Frontal cortex (tissue), 3 donors: ENCODE measurements at regions not wholly inside any gene's neighbourhood (a gene's known extent, or its start where the extent isn't known, plus 50 kb on each side); places are given as distances from the start of the nearest gene placed in this dataset.

Source experiments
- DNase-seq, 2 donors: peaks; one replicate each; pipeline ENCODE4 v3.0.0; 2012; ENCODE audit warnings: low spot score in 2 of 2
- FAIRE-seq: peaks from 2 replicates; lab custom pipeline; 2012; peaks lifted over from hg19 to GRCh38; lab: Jason Lieb, UNC
- donor health status: control.
- donor health status: control.
- donor health status: control.

DNA sequence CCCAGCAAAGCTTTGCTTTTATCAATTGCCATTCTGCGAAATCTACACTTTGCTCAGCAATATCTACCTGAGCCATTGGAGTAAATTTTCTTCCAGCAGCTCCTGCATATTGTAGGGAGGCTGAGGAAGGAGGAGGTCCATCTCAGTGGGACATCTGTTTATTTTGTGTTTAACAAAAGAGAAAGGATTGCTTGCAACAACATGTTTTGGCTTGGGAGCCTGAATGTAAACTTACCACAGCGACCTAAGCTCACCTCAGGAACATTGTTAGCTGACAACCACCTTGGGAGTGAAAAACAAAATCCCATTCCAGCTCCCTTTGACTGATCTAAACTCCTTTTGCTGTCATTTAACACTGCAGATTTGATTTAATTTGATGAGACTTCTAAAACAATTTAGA is 356.1 kb downstream of the SS18 start:
- FAIRE-seq, result no peak
- no peak for DNase-seq

DNA sequence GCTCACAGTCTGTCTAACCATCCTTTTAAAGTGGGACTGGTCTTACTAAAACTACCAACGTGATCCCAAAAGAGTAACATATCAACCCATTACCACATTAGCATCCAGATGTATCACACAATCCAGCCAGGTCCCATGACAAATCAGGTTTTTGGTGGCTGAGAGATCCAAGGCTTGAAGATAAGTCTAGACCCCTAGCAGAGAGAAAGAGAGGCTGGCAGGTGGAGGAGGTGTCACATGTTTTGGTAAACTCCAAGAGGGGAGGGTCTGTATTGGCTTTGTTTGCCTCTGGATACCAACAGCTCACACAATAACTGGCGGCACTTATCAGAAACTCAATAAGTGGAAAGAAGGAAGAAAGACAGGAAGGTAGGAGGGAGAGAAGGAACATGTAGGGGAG is 357.6 kb downstream of the SS18 start:
- DNase-seq (no peak), FAIRE-seq (no peak)

DNA sequence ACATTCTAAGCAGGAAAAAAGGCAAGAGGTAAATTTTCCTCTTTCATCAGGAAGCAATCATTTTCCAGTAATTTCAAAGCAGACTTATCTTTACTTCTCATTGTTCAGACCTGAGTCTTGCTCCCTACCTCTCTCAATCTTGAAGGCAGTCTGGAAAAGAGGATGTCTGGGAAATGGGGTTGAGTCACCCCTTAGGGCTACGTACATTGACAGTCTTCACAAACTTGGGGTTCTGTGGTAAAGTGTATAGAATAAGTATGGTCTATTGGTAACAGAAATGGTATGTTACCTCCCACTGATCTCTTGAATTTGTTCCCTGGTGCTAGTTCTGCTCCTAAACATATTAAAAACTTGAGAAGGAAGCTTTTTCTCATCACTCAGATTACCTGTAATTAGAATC is 361.3 kb downstream of the SS18 start:
- DNase-seq (no peak), FAIRE-seq (no peak)

DNA sequence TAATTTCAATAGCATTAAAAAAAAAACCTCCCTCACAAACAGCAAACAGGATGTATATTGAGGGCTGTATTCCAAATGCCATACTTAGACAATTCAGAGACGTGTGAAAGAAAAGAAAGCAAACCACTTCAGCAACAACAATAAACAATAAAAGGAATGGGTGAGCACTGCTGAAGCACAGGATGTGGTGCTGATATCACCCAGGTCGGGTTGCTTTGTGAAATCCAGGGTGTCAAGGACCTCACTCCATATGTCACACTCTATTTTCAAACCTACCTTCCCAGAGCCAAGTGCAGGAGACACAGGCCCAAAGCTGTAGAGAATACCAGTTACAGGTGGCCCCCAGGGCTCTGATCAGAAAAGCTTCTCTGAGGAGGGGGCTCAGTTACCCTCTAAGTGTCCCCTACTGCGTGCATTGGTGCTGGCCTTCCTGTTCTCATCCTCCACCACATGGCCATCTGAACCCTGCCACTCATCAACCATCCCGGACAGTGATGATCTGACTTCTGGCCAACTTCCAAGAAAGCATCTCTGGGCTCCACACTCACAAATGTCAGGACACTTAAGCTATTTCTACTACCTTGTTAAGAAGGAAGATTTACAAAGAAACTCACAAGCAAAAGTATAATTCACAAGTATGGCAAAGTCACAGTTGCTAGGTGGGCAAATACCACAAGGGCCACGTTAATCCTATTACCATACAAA is 363.0 kb downstream of the SS18 start:
- FAIRE-seq (no peak), DNase-seq (no peak)

DNA sequence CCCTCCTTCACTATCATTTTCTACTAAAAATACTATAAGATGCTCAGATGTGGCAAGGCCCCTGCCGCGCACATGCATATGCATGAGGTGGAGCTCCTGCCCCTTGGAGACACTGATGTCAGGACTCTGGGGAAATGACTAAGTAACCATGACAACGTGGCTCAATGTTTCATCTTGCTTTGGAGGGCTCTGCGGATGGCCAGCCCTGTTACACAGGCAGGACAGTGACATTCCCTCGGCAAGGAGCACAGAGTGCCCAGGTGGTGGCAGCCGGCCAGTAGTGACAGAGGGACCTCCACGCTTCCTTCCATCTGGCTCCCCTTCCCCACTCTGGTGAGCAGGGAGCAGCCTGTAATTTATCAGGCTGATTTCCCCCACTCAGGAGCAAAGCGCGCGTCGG is 364.1 kb downstream of the SS18 start:
- FAIRE-seq (no peak), DNase-seq (no peak)

DNA sequence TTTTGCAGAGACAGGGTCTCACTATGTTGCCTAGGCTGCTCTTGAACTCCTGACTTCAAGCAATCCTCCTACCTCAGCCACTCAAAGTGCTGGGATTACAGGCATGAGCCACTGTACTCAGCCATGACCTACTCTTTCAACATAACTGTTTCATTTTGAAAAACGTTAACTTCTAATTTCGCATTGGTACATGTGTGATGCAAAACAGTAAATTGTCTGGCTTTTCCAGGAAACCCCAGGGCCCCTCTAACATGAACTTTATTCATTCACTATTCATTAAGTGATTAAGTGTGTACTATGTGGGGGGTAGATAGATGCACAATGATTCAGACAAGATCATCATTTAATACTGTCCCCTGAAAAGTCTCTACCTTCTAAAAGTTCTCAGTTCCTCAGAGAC is 364.9 kb downstream of the SS18 start:
- FAIRE-seq, result no peak
- no peak for DNase-seq

DNA sequence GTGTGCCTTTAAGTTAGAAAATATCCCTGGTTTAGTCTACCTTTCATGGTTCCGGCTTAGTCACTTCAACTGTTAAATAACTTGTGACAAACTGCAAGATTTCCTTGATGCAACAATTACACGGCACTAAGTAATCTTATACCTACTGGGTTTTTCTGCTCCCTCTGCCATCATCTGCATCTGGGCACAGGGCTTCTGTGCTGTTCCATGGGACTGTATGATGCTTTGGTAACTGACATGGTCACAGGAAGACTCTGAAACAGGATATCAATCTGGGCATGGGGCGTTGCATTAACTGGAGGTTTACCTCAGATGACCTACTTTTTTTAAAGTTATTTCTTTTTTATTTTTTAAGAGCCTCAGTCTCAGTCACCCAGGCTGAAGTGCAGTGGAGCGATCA is 365.4 kb downstream of the SS18 start:
- FAIRE-seq (no peak), DNase-seq (no peak)

DNA sequence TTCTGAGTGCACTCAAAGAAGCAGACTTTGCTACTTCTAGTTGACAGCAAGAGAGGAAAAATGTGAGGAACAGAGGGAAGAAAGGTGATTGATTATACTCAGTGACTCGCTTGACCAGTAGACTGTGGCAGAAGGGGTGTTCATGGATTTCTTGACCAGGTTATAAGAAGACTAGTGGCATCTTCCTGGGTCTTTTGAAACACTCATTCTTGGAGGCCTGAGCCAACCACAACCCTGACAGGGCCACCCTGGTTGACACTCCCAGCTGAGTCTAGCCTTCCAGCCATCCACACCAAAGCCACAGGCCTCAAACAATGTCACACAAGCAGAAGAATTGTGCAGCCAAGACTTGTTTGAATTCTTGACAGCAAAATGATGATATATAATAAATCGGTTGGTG is 366.3 kb downstream of the SS18 start:
- FAIRE-seq, result no peak

DNA sequence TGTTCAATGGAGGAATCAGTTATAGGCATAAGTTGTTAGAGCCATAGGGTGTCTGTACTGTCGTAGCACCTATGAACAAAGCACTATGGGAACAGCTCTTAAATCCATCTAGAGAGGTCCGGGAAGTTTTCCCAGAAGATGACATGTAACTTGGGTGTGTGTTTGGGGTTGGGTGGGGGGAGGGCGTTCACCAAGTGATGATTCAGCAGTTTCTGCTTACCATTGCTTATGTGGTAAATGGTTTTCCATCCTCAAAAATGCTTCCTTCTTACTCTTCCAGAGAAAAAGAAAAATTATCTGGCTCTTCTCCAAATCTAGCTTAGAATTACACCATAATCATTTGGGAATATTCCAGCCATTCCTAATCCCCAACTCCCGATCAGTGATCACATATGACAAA is 361.1 kb upstream of the ZNF521 start:
- DNase-seq, result no peak
- no peak for FAIRE-seq

More for the DNA sequence above, 366.3 kb downstream of the SS18 start:
- DNase-seq, result no peak

DNA sequence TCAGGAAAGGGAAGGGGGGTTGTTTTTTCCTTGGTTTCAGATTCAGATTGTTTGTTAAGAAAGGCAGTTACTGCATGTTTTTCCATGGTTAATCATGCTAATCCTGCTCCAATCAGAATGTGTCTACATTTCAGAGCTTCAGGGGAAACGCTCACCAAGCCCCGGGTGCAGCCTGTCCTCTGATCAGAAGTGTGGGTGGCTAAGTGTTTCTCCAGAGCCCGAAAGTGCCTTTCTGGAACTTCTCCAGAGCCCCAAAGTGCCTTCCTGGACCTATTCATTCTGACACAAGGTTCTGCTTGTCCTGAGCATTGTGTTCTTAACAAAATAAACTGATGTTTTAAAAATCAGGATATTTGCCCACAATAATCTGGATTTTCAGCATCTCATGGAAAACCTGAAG is 359.0 kb upstream of the ZNF521 start:
- DNase-seq (no peak), FAIRE-seq (no peak)

DNA sequence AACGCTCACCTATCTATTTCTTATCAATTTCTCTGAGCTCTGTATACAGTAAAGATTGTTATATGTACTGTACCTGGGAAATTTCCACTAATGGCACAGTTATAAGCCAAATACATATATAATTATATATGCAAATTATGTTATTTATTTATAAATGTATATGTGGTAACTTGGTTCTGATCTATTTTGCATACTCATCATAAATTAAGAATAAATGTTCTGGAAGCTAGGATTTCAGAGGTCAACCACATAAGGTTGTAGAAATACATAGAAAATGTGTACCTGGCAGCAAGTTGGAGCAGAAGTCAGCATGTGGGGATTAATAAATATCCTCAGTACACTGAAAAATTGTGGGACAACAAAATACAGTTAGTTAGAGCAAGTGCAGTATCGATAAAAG is 353.7 kb upstream of the ZNF521 start:
- FAIRE-seq (no peak), DNase-seq (no peak)

DNA sequence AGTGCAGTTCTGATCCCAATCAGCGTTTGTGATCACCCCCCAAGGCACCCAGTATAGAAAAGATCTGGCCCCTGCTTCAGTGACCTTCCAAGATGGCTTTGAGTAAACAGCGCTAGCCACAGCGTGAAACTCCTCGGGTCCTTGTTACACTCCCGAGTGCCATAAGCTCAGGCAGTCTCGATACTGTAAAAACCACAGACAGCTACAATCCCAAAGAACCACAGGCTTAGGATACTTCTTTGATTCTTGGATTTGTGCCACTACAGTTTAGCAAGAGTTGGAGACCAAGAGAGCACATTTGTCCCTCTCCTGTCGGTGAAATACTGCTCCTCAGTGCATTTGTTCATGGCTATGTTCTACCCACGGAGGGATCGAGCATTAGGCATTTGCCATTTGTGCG is 352.5 kb upstream of the ZNF521 start:
- no peak for FAIRE-seq

DNA sequence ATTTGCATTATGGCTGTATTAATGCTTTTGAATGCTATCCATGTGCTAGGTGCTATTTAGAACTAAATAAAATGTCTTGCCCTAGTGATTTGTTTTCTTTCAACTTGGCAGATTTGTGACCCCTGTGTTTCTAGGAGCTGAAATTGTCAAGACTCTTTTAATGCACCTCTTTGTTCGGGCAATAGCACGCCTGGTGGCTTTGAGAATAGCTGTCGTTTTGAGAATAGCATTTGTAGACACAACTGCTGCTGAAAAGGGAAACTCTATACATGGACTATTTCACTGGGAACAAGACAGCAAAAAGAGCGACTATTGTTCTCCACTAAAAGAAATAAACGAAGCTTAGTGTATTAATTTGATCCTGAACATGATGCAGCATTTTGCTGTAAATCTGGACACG is 352.1 kb upstream of the ZNF521 start:
- FAIRE-seq, result no peak
- DNase-seq, result no peak

More for the DNA sequence above, 352.5 kb upstream of the ZNF521 start:
- DNase-seq, result no peak

DNA sequence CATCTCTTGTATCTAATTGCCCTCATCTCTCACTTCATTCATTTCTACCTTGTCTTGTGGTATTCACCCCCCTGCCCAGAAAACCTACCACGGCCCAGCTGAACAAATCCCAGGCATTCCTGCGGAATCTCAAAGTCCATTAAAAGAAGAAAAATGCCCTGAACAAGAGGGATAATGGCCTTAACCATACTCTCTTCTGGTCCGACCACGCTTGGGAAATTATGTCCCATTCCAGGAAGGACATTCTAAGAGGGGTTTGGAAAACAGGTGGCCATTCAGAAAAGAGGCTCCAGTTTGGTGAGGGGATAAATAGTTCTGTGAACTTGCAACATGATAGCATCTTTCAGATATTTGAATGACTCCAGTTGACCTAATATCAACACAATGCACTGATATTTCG is 349.9 kb upstream of the ZNF521 start:
- FAIRE-seq, result no peak

DNA sequence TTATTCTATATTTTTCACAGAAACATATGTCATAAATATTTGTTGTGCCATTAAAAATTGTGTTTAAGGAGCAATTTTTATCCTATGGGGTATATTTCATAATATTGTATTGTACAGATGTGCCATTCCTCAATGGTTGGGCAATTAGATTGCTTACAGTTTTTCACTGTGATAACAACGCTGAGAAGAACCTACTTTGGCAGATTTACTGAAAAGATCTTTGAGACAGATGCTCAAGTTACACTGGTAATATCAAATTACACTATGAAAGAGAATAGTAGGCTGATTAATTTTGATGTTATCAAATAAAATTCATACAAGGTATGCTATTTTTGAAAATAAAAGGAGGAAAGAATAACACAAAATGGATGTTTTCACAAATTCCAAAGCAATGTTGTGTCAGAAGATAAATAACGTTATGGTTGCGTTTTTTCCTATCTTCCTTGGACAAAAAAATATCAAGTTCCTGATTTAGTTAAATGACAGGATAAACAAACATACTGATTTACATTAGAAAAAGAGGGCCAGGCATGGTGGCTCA is 335.1 kb upstream of the ZNF521 start:
- FAIRE-seq (no peak), DNase-seq (no peak)

More for the DNA sequence above, 349.9 kb upstream of the ZNF521 start:
- no peak for DNase-seq

DNA sequence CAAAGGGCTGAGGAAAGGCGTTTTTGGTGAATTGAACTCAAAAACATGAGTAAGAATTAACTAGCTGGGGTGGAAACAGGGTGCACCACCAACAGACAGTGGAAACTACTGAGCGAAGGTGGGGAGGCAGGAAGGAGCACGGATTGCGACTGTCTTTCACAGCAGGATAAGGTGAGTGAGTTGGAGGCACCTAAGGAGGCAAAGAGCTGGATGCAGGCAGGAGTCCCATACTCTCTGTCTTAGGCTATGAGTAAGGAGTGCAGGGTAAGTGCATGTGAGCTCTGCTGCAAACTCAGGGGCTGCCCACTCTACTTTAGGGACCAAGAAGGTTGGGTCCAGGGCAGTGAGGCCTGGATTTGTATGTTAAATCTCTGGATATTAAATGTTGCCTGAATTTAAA is 333.1 kb upstream of the ZNF521 start:
- FAIRE-seq, result no peak

DNA sequence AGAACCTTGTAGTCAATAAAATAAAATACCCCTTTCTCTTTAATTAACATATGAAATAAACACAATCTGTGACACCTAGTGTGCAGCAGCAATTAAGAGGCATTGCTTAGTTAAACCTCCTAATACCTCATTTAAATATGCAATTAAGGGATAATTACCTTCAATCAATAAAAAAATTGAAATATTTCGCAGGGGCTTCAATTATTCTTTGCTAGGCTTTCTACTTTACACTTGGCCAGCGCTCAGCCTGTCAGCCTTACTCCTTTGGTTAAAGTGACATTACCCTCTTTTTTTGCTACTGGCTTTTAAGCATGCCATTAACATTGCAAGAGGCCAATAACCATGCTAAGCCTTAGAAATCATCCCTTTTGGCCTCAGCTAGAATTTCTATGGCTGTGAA is 327.5 kb upstream of the ZNF521 start:
- no peak for FAIRE-seq
- DNase-seq, result no peak

More for the DNA sequence above, 333.1 kb upstream of the ZNF521 start:
- no peak for DNase-seq

DNA sequence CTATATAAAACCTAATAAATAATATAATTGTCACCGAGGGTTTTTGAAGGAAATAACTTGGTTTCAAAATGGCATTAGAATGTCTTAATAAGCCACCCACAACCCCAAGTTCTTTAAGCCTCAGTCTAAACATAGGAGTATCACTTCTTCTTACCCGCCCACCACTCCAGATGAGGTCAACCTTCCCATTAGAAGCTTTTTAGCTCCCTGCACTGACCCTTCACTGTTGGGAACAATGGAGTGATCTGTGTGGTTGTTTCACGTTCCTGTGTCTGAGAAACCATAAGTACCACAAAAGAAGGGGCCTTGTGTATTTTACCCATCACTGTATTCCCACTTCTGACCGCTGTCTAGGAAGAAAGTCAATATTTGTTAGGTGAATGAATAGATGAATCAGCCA is 326.3 kb upstream of the ZNF521 start:
- FAIRE-seq, result no peak

DNA sequence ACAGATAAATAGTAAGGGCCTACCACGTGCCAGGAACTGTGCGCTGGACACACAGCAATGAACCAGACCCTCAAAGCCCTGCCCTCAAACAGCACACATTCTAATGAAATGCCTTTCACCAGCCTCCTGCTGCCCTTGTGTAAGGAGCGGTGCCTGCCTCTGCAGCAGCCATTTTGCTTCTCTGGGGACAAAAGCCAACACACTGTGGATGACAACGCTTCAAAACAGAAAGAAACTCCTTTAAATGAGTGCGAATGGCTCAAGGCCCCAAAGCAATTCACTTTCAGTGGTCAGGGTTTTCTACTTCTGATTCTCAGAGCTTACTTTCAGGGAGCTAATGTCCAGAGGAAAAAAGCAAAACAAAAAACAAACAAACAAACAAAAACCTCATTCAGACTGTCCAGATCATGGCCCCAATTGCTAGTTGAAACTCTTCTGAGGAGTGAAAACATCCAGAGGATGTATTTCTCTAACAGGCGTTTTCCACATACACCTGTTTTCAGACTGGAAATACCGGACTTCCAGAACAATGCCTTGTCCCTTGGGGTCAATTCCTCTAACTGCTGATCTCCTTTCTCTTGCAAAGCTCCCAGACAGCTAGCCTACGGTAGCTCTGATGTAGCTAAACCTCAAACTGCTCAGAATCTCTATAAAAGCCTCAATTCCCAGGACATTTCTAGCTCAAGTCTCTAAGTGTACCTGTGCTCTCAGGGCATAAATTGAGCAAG is 323.3 kb upstream of the ZNF521 start:
- DNase-seq, result no peak
- FAIRE-seq, result no peak

More for the DNA sequence above, 326.3 kb upstream of the ZNF521 start:
- DNase-seq, result no peak

DNA sequence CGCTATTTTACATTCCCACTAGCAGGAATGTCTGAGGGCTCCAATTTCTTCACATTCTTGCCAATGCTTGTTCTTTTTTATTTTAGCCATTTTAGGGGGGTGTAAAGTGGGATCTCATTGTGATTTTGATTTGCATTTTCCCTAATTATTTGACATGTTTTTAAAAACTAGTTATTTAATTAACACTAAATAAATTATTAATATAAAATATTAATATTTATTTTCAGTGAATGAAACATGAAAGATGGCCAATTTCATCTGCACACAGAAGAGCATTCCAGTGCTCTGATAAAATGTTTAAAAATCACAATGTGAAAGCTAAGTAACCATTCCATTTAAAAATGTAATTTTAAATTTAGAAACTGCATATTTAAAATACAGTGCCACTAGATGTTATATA is 322.2 kb upstream of the ZNF521 start:
- DNase-seq (no peak), FAIRE-seq (no peak)

DNA sequence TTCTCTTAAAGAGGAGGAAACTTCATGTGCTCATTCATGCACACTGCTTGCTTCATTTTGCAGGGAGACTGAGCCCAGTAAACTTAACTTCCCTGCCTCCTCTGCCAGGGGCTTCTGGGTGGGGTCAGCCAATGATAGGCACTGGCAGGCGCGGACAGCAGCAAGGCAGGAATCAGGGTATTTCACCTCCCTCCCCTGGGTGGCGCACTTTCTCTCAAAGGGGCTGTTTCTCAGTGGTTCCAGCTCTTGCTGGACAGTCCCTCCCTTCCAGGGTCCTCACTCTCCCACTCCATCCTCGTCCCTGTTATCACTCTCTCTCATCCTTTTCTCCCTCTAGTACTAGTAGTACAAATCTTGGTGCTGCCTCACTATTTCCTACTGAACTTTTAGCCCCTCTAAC is 320.5 kb upstream of the ZNF521 start:
- FAIRE-seq (no peak), DNase-seq (no peak)
